ENCODE measurements at regions not wholly inside any gene's neighbourhood (a gene's known extent, or its start where the extent isn't known, plus 50 kb on each side); places are given as distances from the start of the nearest gene placed in this dataset.

DNA sequence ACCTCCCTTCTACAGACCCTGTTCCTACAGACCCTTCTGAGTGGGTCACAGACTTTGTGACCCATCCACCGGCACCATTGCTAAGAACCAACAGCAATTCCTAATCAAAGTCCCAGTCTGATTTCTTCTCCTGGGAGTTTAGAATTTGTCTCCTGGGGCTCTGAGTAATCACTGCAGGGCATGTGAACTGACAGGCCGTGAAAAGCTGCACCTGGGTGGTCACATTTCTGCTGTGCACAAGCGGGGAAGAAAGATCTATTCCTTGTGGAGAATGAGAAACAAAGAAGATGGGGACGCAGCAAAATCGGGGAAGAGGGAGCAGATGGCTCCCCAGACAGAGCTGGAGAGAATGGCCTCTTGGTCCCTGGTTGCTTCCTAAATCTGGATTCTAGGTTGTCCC, 151.0 kb downstream of the ARL4C start (continued):
- TF ChIP-seq, protein P1, sequence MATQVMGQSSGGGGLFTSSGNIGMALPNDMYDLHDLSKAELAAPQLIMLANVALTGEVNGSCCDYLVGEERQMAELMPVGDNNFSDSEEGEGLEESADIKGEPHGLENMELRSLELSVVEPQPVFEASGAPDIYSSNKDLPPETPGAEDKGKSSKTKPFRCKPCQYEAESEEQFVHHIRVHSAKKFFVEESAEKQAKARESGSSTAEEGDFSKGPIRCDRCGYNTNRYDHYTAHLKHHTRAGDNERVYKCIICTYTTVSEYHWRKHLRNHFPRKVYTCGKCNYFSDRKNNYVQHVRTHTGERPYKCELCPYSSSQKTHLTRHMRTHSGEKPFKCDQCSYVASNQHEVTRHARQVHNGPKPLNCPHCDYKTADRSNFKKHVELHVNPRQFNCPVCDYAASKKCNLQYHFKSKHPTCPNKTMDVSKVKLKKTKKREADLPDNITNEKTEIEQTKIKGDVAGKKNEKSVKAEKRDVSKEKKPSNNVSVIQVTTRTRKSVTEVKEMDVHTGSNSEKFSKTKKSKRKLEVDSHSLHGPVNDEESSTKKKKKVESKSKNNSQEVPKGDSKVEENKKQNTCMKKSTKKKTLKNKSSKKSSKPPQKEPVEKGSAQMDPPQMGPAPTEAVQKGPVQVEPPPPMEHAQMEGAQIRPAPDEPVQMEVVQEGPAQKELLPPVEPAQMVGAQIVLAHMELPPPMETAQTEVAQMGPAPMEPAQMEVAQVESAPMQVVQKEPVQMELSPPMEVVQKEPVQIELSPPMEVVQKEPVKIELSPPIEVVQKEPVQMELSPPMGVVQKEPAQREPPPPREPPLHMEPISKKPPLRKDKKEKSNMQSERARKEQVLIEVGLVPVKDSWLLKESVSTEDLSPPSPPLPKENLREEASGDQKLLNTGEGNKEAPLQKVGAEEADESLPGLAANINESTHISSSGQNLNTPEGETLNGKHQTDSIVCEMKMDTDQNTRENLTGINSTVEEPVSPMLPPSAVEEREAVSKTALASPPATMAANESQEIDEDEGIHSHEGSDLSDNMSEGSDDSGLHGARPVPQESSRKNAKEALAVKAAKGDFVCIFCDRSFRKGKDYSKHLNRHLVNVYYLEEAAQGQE (IDR thresholded peaks at IDR 0.05; ENCODE audit: unreplicated experiment), result no peak
- TF ChIP-seq ZNF331 (CRISPR knock-in tag; IDR thresholded peaks at IDR 0.05; ENCODE audit: low read depth) (no peak), EZH2 (IDR thresholded peaks at IDR 0.05; ENCODE audit: low read depth, unreplicated experiment) (no peak), CREB1 (CRISPR knock-in tag; IDR thresholded peaks at IDR 0.05; ENCODE audit: low read depth) (no peak), STAT1 (IDR thresholded peaks at IDR 0.05; ENCODE audit: unreplicated experiment) (no peak), POLR2AphosphoS5 (IDR thresholded peaks at IDR 0.05; ENCODE audit: low read depth) (no peak)
- TF ChIP-seq, protein P2, sequence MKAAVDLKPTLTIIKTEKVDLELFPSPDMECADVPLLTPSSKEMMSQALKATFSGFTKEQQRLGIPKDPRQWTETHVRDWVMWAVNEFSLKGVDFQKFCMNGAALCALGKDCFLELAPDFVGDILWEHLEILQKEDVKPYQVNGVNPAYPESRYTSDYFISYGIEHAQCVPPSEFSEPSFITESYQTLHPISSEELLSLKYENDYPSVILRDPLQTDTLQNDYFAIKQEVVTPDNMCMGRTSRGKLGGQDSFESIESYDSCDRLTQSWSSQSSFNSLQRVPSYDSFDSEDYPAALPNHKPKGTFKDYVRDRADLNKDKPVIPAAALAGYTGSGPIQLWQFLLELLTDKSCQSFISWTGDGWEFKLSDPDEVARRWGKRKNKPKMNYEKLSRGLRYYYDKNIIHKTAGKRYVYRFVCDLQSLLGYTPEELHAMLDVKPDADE (IDR thresholded peaks at IDR 0.05), result no peak

- no peaks in the 10 kb centered on the region for H3K27me3 Mint-ChIP-seq (ENCODE audit: insufficient read depth, low read depth, poor library complexity)
- H3K4me3 Mint-ChIP-seq, result no peak overlapping the region
- Histone ChIP-seq H4K20me1 (replicated peaks; ENCODE audit: insufficient read depth) (no peaks in the 10 kb centered on the region), H3K36me3 (ENCODE audit: insufficient read depth) (no peaks in the 10 kb centered on the region), H3K4me1 (ENCODE audit: insufficient read depth) (no peaks in the 10 kb centered on the region), H3K27me3 (ENCODE audit: insufficient read depth) (no peaks in the 10 kb centered on the region), H3K4me2 (no peak overlapping the region), H3K4me3 (no peak overlapping the region), H3F3A (replicated peaks; ENCODE audit: low read depth) (no peaks in the 10 kb centered on the region), H2AFZ (no peak overlapping the region), H3K27ac (ENCODE audit: low read depth) (no peak overlapping the region), H3K79me2 (replicated peaks; ENCODE audit: insufficient read depth) (no peaks in the 10 kb centered on the region), H3K9me2 (ENCODE audit: insufficient read depth) (peaks cover 7% of the 10 kb centered on the region; the same call in 1 of the 2 replicates)
- H3K36me3 Mint-ChIP-seq (ENCODE audit: low read depth), result no peaks in the 10 kb centered on the region
- no peaks in the 10 kb centered on the region for H3K9me3 Mint-ChIP-seq
- DNase-seq (ENCODE audit: low spot score), result no peak
- H3K4me1 Mint-ChIP-seq, result no peaks in the 10 kb centered on the region
- no peak overlapping the region for H3K27ac Mint-ChIP-seq
- ATAC-seq, result no peak
- TF ChIP-seq, protein P1 (IDR thresholded peaks at IDR 0.05; ENCODE audit: unreplicated experiment), result no peak
- TF ChIP-seq ZNF331 (CRISPR knock-in tag; IDR thresholded peaks at IDR 0.05; ENCODE audit: low read depth) (no peak), ZNF462 (CRISPR knock-in tag; IDR thresholded peaks at IDR 0.05) (no peak), JUNB (IDR thresholded peaks at IDR 0.05; ENCODE audit: unreplicated experiment) (no peak), ZNF114 (CRISPR knock-in tag; IDR thresholded peaks at IDR 0.05) (no peak)
Observed at GRCh38 chr2:234344012-234344411, 152.9 kb downstream of the ARL4C start.
